ENCODE measurements at regions not wholly inside any gene's neighbourhood (a gene's known extent, or its start where the extent isn't known, plus 50 kb on each side); places are given as distances from the start of the nearest gene placed in this dataset.

- TF ChIP-seq, protein P1, sequence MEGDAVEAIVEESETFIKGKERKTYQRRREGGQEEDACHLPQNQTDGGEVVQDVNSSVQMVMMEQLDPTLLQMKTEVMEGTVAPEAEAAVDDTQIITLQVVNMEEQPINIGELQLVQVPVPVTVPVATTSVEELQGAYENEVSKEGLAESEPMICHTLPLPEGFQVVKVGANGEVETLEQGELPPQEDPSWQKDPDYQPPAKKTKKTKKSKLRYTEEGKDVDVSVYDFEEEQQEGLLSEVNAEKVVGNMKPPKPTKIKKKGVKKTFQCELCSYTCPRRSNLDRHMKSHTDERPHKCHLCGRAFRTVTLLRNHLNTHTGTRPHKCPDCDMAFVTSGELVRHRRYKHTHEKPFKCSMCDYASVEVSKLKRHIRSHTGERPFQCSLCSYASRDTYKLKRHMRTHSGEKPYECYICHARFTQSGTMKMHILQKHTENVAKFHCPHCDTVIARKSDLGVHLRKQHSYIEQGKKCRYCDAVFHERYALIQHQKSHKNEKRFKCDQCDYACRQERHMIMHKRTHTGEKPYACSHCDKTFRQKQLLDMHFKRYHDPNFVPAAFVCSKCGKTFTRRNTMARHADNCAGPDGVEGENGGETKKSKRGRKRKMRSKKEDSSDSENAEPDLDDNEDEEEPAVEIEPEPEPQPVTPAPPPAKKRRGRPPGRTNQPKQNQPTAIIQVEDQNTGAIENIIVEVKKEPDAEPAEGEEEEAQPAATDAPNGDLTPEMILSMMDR (IDR thresholded peaks at IDR 0.05; ENCODE audit: low read depth, low read length, missing control alignments) = no peak
- Histone ChIP-seq H3K4me3 (ENCODE audit: low read depth, low read length) (no peak overlapping the region), H3K36me3 (replicated peaks) (no peaks in the 10 kb centered on the region), H3K27me3 (replicated peaks) (no peaks in the 10 kb centered on the region), H3K27ac (no peak overlapping the region)
- in situ Hi-C loops (cut with HindIII; ENCODE audit: low pct_ligation_motif_present, low sequenced_read_pairs) = no loop called here
- no peak for DNase-seq
Measured at GRCh38 chr12:60042835-60043234, 447.0 kb downstream of the SLC16A7 start.

GRCh38 chr12:60043236-60043635 is 447.4 kb downstream of the SLC16A7 start:
- in situ Hi-C loops (cut with HindIII; ENCODE audit: low pct_ligation_motif_present, low sequenced_read_pairs) = no loop called here
- no peak overlapping the region for H3K27ac ChIP-seq
- H3K36me3 ChIP-seq (replicated peaks) = no peaks in the 10 kb centered on the region
- no peaks in the 10 kb centered on the region for H3K27me3 ChIP-seq (replicated peaks)
- TF ChIP-seq, protein P1 (IDR thresholded peaks at IDR 0.05; ENCODE audit: low read depth, low read length, missing control alignments) = no peak
- no peak overlapping the region for H3K4me3 ChIP-seq (ENCODE audit: low read depth, low read length)
- no peak for DNase-seq

DNA sequence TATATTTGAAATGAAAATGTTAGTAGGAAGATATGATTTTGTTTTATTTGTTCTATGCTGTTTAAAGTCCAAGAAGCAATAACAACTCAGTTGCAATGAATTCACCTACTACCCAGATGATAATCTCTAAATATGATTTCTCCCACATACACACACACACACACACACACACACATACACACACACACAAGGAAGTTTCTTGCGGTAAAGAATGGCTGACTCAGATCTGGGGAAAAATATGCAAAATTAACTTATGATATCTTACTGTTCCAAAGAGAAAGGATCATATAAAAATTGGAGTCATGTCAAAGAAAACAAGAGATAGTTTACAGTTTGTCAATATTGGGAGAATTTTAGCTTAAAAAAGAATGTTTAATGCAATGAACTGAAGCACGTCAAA is 456.7 kb downstream of the SLC16A7 start:
- in situ Hi-C loops (cut with HindIII; ENCODE audit: low pct_ligation_motif_present, low sequenced_read_pairs) = no loop called here
- Histone ChIP-seq H3K4me3 (ENCODE audit: low read depth, low read length) (no peak overlapping the region), H3K36me3 (replicated peaks) (no peaks in the 10 kb centered on the region), H3K27ac (no peak overlapping the region), H3K27me3 (replicated peaks) (no peaks in the 10 kb centered on the region)
- peak; percentile 82 for DNase-seq
- TF ChIP-seq, protein P1 (IDR thresholded peaks at IDR 0.05; ENCODE audit: low read depth, low read length, missing control alignments) = no peak

- Histone ChIP-seq H3K27ac (no peak overlapping the region), H3K4me3 (ENCODE audit: low read depth, low read length) (no peak overlapping the region), H3K27me3 (replicated peaks) (no peaks in the 10 kb centered on the region), H3K36me3 (replicated peaks) (no peaks in the 10 kb centered on the region)
- TF ChIP-seq, protein P1 (IDR thresholded peaks at IDR 0.05; ENCODE audit: low read depth, low read length, missing control alignments) = no peak
- in situ Hi-C loops (cut with HindIII; ENCODE audit: low pct_ligation_motif_present, low sequenced_read_pairs) = no loop called here
- DNase-seq = no peak
Measured at GRCh38 chr12:60059180-60059579, 463.4 kb downstream of the SLC16A7 start.

GRCh38 chr12:60066655-60067054 is 470.8 kb downstream of the SLC16A7 start:
- H3K36me3 ChIP-seq (replicated peaks) = no peaks in the 10 kb centered on the region
- no peak overlapping the region for H3K4me3 ChIP-seq (ENCODE audit: low read depth, low read length)
- DNase-seq = no peak
- TF ChIP-seq, protein P1 (IDR thresholded peaks at IDR 0.05; ENCODE audit: low read depth, low read length, missing control alignments) = no peak
- H3K27me3 ChIP-seq (replicated peaks) = no peaks in the 10 kb centered on the region
- in situ Hi-C loops (cut with HindIII; ENCODE audit: low pct_ligation_motif_present, low sequenced_read_pairs) = no loop called here
- H3K27ac ChIP-seq = no peak overlapping the region

GRCh38 chr12:60070552-60070951 is 474.7 kb downstream of the SLC16A7 start:
- Histone ChIP-seq H3K4me3 (ENCODE audit: low read depth, low read length) (no peak overlapping the region), H3K27ac (no peak overlapping the region), H3K36me3 (replicated peaks) (no peaks in the 10 kb centered on the region), H3K27me3 (replicated peaks) (no peaks in the 10 kb centered on the region)
- TF ChIP-seq, protein P1 (IDR thresholded peaks at IDR 0.05; ENCODE audit: low read depth, low read length, missing control alignments) = no peak
- in situ Hi-C loops (cut with HindIII; ENCODE audit: low pct_ligation_motif_present, low sequenced_read_pairs) = no loop called here
- DNase-seq = no peak

Measured in brain microvascular endothelial cell (primary cell).